GM21526 (cell line): ENCODE measurements at regions not wholly inside any gene's neighbourhood (a gene's known extent, or its start where the extent isn't known, plus 50 kb on each side); places are given as distances from the start of the nearest gene placed in this dataset.

Experiments
- ATAC-seq: cut with Tn5 transposase; IDR thresholded peaks from one replicate; pipeline ENCODE4 v1.9.1; 2021; ENCODE audit warnings: moderate library complexity; ENCODE audit not compliant: unreplicated experiment, low FRiP score

- ATAC-seq = no peak
These were observed 434.7 kb downstream of the FOXO1 start for GRCh38 chr13:40231751-40232150.

GRCh38 chr13:40232311-40233040 is 434.0 kb downstream of the FOXO1 start:
- no peak for ATAC-seq

- no peak for ATAC-seq
These were observed 432.7 kb downstream of the FOXO1 start for GRCh38 chr13:40233731-40234195.

GRCh38 chr13:40235160-40235796 is 431.2 kb downstream of the FOXO1 start:
- no peak for ATAC-seq

GRCh38 chr13:40236566-40237168 is 429.8 kb downstream of the FOXO1 start:
- ATAC-seq = no peak

GRCh38 chr13:40238761-40239160 is 427.7 kb downstream of the FOXO1 start:
- ATAC-seq = no peak

- ATAC-seq = no peak
These were observed 426.1 kb downstream of the FOXO1 start for GRCh38 chr13:40240293-40240692.

GRCh38 chr13:40241125-40241798 is 425.2 kb downstream of the FOXO1 start:
- no peak for ATAC-seq

- ATAC-seq = no peak
These were observed 423.4 kb downstream of the FOXO1 start for GRCh38 chr13:40243047-40243446.

- ATAC-seq = no peak
These were observed 422.5 kb downstream of the FOXO1 start for GRCh38 chr13:40243982-40244381.

- no peak for ATAC-seq
These were observed 420.9 kb downstream of the FOXO1 start for GRCh38 chr13:40245567-40245966.

- ATAC-seq = no peak
These were observed 418.6 kb downstream of the FOXO1 start for GRCh38 chr13:40247845-40248244.

GRCh38 chr13:40251343-40252032 is 415.0 kb downstream of the FOXO1 start:
- no peak for ATAC-seq

- no peak for ATAC-seq
These were observed 414.2 kb downstream of the FOXO1 start for GRCh38 chr13:40252241-40252640.

- ATAC-seq = no peak
These were observed 413.8 kb downstream of the FOXO1 start for GRCh38 chr13:40252676-40253075.

GRCh38 chr13:40254394-40254793 is 412.0 kb downstream of the FOXO1 start:
- ATAC-seq = no peak

- ATAC-seq = no peak
These were observed 410.9 kb downstream of the FOXO1 start for GRCh38 chr13:40255551-40255950.

- no peak for ATAC-seq
These were observed 406.5 kb downstream of the FOXO1 start for GRCh38 chr13:40259899-40260298.

- no peak for ATAC-seq
These were observed 405.1 kb downstream of the FOXO1 start for GRCh38 chr13:40261336-40261735.

GRCh38 chr13:40261947-40262346 is 404.5 kb downstream of the FOXO1 start:
- ATAC-seq = no peak

- ATAC-seq = no peak
These were observed 397.4 kb downstream of the FOXO1 start for GRCh38 chr13:40269086-40269485.
